BJ (cell line): ENCODE measurements at regions not wholly inside any gene's neighbourhood (a gene's known extent, or its start where the extent isn't known, plus 50 kb on each side); places are given as distances from the start of the nearest gene placed in this dataset.
"Not testable (repeated sequence)": the region's sequence is repeated elsewhere in the genome, so short reads cannot be mapped to it uniquely, and the experiment has no call there.

Experiments
- CTCF ChIA-PET: fragments of 350-600 bp; formaldehyde crosslinking; extraction: SDS; loops from one replicate; lab custom pipeline; 2021; ENCODE audit warnings: antibody characterized with exemption, inconsistent platforms; lab: Yijun Ruan, JAX
- POLR2A ChIA-PET: fragments of 300-600 bp; sonication (Branson Sonifier 250); formaldehyde crosslinking; extraction: SDS; loops from one replicate; lab custom pipeline; 2021; ENCODE audit warnings: antibody characterized with exemption; lab: Charles Lee
- DNase-seq: peaks from one replicate; pipeline ENCODE4 v3.0.0-alpha.2; 2011; ENCODE audit warnings: low read depth
- H3K27me3 ChIP-seq: 2 replicates; pipeline ENCODE4 v1.6.0; 2011; ENCODE audit warnings: low read length; ENCODE audit not compliant: control insufficient read depth, insufficient read depth
- H3K36me3 ChIP-seq: 2 replicates; pipeline ENCODE4 v1.5.1; 2011; ENCODE audit warnings: low read length; ENCODE audit not compliant: control insufficient read depth, insufficient read depth
- H3K4me3 ChIP-seq: 2 replicates; pipeline ENCODE4 v1.5.1; 2011; ENCODE audit warnings: low read depth, mild to moderate bottlenecking, control low read depth, low read length
- CTCF ChIP-seq: IDR thresholded peaks from 2 replicates; pipeline ENCODE4 v1.5.1; 2011; ENCODE audit warnings: low read depth, mild to moderate bottlenecking, control low read depth, inconsistent platforms, low read length, moderate library complexity; ENCODE audit not compliant: insufficient read depth

DNA sequence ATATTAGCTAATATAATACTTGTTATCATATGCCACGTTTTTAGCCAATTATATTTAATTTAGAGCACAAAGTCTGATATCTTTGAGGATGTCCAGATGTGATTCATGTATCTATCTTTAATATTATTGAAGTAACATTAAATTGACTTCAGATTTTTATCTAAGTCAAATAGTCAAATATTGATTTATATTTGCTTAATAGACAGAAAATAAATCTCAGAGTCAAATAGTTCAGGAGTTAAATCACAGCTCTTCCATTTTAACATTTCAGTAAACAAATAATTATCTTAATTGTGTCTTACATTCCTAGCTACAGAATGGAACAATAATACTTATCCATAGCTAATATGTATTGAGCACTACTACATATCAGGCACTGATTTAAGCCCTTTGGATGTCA, 379.4 kb upstream of the UBE2E3 start:
- no peak for TF ChIP-seq CTCF
- ChIA-PET CTCF (no interaction called here), POLR2A (no interaction called here)
- no peak for DNase-seq
- no peak overlapping the region for H3K4me3 ChIP-seq
- H3K27me3 ChIP-seq = no peaks in the 10 kb centered on the region
- H3K36me3 ChIP-seq = no peaks in the 10 kb centered on the region

DNA sequence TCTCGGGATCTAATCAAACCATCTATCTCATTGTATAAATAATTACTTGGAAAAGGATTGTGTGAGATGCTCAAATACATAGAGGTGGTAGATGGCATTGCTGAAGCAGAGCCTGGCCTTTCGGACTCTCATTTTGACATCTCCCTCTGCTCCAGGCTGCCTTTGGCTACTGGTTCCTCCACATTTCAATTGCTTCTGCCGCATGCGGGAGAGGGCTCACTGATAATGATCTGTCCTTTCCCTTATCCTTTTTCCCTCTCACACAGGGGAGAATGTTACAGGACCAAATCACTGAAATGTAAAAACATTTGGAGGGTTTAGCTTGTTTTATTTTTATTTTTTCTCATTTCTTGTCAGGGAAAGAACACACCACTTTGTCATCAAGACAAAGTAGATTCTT, 380.6 kb upstream of the UBE2E3 start:
- Histone ChIP-seq H3K27me3 (no peaks in the 10 kb centered on the region), H3K36me3 (no peaks in the 10 kb centered on the region), H3K4me3 (no peak overlapping the region)
- ChIA-PET POLR2A (no interaction called here), CTCF (no interaction called here)
- no peak for TF ChIP-seq CTCF
- DNase-seq = no peak

GRCh38 chr2:180597179-180597578, 383.2 kb upstream of the UBE2E3 start:
- DNase-seq = no peak
- ChIA-PET POLR2A (no interaction called here), CTCF (no interaction called here)
- TF ChIP-seq CTCF = no peak
- Histone ChIP-seq H3K4me3 (no peak overlapping the region), H3K36me3 (no peaks in the 10 kb centered on the region), H3K27me3 (no peaks in the 10 kb centered on the region)

- Histone ChIP-seq H3K36me3 (no peaks in the 10 kb centered on the region), H3K4me3 (no peak overlapping the region), H3K27me3 (no peaks in the 10 kb centered on the region)
- CTCF ChIA-PET = no interaction called here
- no peak for TF ChIP-seq CTCF
- POLR2A ChIA-PET = no interaction called here
- no peak for DNase-seq
Observed at GRCh38 chr2:180596453-180596852, 384.0 kb upstream of the UBE2E3 start.

- no peaks in the 10 kb centered on the region for H3K27me3 ChIP-seq
- DNase-seq = no peak
- no peak for TF ChIP-seq CTCF
- ChIA-PET CTCF (no interaction called here), POLR2A (no interaction called here)
- no peak overlapping the region for H3K4me3 ChIP-seq
- H3K36me3 ChIP-seq = no peaks in the 10 kb centered on the region
Observed at GRCh38 chr2:180591947-180592346, 388.5 kb upstream of the UBE2E3 start.

DNA sequence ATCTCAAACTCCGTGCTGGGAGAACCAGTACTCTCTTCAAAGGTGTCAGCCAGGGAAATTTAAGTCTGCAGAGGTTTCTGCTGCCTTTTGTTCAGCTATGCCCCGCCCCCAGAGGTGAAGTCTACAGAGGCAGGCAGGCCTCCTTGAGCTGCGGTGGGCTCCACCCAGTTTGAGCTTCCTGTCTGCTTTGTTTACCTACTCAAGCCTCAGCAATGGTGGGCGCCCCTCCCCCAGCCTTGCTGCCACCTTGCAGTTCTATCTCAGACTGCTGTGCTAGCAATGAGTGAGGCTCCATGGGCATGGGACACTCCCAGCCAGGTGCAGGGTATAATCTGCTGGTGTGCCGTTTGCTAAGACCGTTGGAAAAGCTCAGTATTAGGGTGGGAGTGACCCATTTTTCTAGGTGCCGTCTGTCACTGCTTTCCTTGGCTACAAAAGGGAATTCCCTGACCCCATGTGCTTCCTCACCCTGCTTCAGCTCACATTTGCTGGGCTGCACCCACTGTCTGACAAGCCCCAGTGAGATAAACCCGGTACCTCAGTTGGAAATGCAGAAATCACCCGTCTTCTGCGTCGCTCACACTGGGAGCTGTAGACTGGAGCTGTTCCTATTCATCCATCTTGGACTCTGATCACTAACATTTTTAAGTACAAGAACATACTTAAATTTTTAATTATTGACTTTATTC, 389.2 kb upstream of the UBE2E3 start:
- DNase-seq, CTCF ChIA-PET, POLR2A ChIA-PET: not testable (repeated sequence)

More for the DNA sequence above, 389.2 kb upstream of the UBE2E3 start:
- not testable (repeated sequence) for H3K27me3 ChIP-seq, H3K4me3 ChIP-seq, H3K36me3 ChIP-seq
